ENCODE measurements at regions not wholly inside any gene's neighbourhood (a gene's known extent, or its start where the extent isn't known, plus 50 kb on each side); places are given as distances from the start of the nearest gene placed in this dataset.
A peak's percentile ranks its signal among the peaks of the same experiment; 100 is the strongest.
"Not testable (repeated sequence)": the region's sequence is repeated elsewhere in the genome, so short reads cannot be mapped to it uniquely, and the experiment has no call there.

GRCh38 chr11:134725211-134725610 is 313.2 kb upstream of the B3GAT1 start:
- DNase-seq (ENCODE audit: low spot score) = no peak

GRCh38 chr11:134724779-134725140 is 312.7 kb upstream of the B3GAT1 start:
- DNase-seq (ENCODE audit: low spot score) = no peak

- no peak for DNase-seq (ENCODE audit: low spot score)
These were observed 312.2 kb upstream of the B3GAT1 start for GRCh38 chr11:134724106-134724778.

- not testable (repeated sequence) for DNase-seq (ENCODE audit: low spot score)
These were observed 308.6 kb upstream of the B3GAT1 start for GRCh38 chr11:134720691-134721070.

GRCh38 chr11:134719940-134720690 is 308.1 kb upstream of the B3GAT1 start:
- not testable (repeated sequence) for DNase-seq (ENCODE audit: low spot score)

- no peak for DNase-seq (ENCODE audit: low spot score)
These were observed 307.4 kb upstream of the B3GAT1 start for GRCh38 chr11:134719397-134719796.

GRCh38 chr11:134716582-134716981 is 304.5 kb upstream of the B3GAT1 start:
- peak; percentile 67 for DNase-seq (ENCODE audit: low spot score)

GRCh38 chr11:134714021-134714656 is 302.1 kb upstream of the B3GAT1 start:
- no peak for DNase-seq (ENCODE audit: low spot score)

- DNase-seq (ENCODE audit: low spot score) = peak; percentile 32
These were observed 300.4 kb upstream of the B3GAT1 start for GRCh38 chr11:134712228-134713145.

GRCh38 chr11:134711588-134711987 is 299.5 kb upstream of the B3GAT1 start:
- no peak for DNase-seq (ENCODE audit: low spot score)

GRCh38 chr11:134710861-134711407 is 298.9 kb upstream of the B3GAT1 start:
- DNase-seq (ENCODE audit: low spot score) = no peak

- DNase-seq (ENCODE audit: low spot score) = no peak
These were observed 293.8 kb upstream of the B3GAT1 start for GRCh38 chr11:134705858-134706257.

GRCh38 chr11:134702827-134703226 is 290.8 kb upstream of the B3GAT1 start:
- no peak for DNase-seq (ENCODE audit: low spot score)

- no peak for DNase-seq (ENCODE audit: low spot score)
These were observed 289.6 kb upstream of the B3GAT1 start for GRCh38 chr11:134701564-134702165.

GRCh38 chr11:134700101-134700640 is 288.1 kb upstream of the B3GAT1 start:
- no peak for DNase-seq (ENCODE audit: low spot score)

- no peak for DNase-seq (ENCODE audit: low spot score)
These were observed 284.4 kb upstream of the B3GAT1 start for GRCh38 chr11:134696455-134696854.

- peak; percentile 60 for DNase-seq (ENCODE audit: low spot score)
These were observed 279.9 kb upstream of the B3GAT1 start for GRCh38 chr11:134691985-134692384.

GRCh38 chr11:134691295-134691873 is 279.3 kb upstream of the B3GAT1 start:
- no peak for DNase-seq (ENCODE audit: low spot score)

GRCh38 chr11:134689886-134690285 is 277.8 kb upstream of the B3GAT1 start:
- no peak for DNase-seq (ENCODE audit: low spot score)

GRCh38 chr11:134687548-134687947 is 275.5 kb upstream of the B3GAT1 start:
- no peak for DNase-seq (ENCODE audit: low spot score)

All from hepatic stellate cell (primary cell).